Neural cell (in vitro differentiated cells): ENCODE measurements at regions not wholly inside any gene's neighbourhood (a gene's known extent, or its start where the extent isn't known, plus 50 kb on each side); places are given as distances from the start of the nearest gene placed in this dataset.

Source experiments
- CTCF ChIP-seq: fragments of 450-650 bp; IDR thresholded peaks from 2 replicates; pipeline ENCODE4 v1.5.1; 2014; ENCODE audit warnings: antibody characterized with exemption, mild to moderate bottlenecking, moderate library complexity; ENCODE audit not compliant: poor library complexity, severe bottlenecking
- EZH2 ChIP-seq: fragments of 200-600, 300-800 bp; shearing (Covaris generic), sonication (generic); IDR thresholded peaks from 2 replicates; pipeline ENCODE4 v1.6.1; 2014; ENCODE audit warnings: antibody characterized with exemption, low read length, borderline replicate concordance, mild to moderate bottlenecking; ENCODE audit not compliant: insufficient read depth, poor library complexity, severe bottlenecking
- RAD21 ChIP-seq: fragments of 450-650 bp; conservative IDR thresholded peaks from 2 replicates; pipeline ENCODE4 v1.6.1; 2014; ENCODE audit warnings: antibody characterized with exemption, mild to moderate bottlenecking, moderate library complexity
- REST ChIP-seq: IDR thresholded peaks from 2 replicates; pipeline ENCODE4 v1.6.1; 2012; ENCODE audit warnings: borderline replicate concordance
- TAF1 ChIP-seq: IDR thresholded peaks from 2 replicates; pipeline ENCODE4 v1.6.1; 2012; ENCODE audit warnings: low read depth

GRCh38 chr6:132126150-132126549 lies 175.0 kb upstream of the CCN2 start:
- no peak for TF ChIP-seq CTCF
- no peak for TF ChIP-seq TAF1
- no peak for TF ChIP-seq EZH2
- no peak for TF ChIP-seq RAD21
- TF ChIP-seq REST, result no peak
